Sigmoid colon (tissue), 6 donors: ENCODE measurements at regions not wholly inside any gene's neighbourhood (a gene's known extent, or its start where the extent isn't known, plus 50 kb on each side); places are given as distances from the start of the nearest gene placed in this dataset.

Source experiments
- DNase-seq: peaks from one replicate; pipeline ENCODE4 v3.0.0-alpha.2; 2019
- H3K27ac ChIP-seq, 4 donors: fragments of 200-600 bp; sonication (generic); one replicate each; pipeline ENCODE4 v1.5.1; 2016 to 2019; ENCODE audit warnings: mild to moderate bottlenecking in 1 of 4
- H3K27me3 ChIP-seq, 3 donors: fragments of 200-600 bp; sonication (generic); one replicate each; pipeline ENCODE4 v1.5.1; 2019; ENCODE audit warnings: mild to moderate bottlenecking in 1 of 3
- H3K36me3 ChIP-seq, 4 donors: fragments of 200-600 bp; sonication (generic); one replicate each; pipeline ENCODE4 v1.5.1; 2016 to 2019
- H3K4me1 ChIP-seq, 4 donors: fragments of 200-600 bp; sonication (generic); one replicate each; pipeline ENCODE4 v1.5.1; 2017 to 2019
- H3K4me3 ChIP-seq, 4 donors: fragments of 200-600 bp; sonication (generic); one replicate each; pipeline ENCODE4 v1.5.1; 2017 to 2019; ENCODE audit warnings: mild to moderate bottlenecking in 2 of 4, moderate library complexity in 1 of 4
- H3K9me3 ChIP-seq, 4 donors: fragments of 200-600 bp in 3 of 4; sonication (generic) in 3 of 4; one replicate each; pipeline versions ENCODE4 v1.5.1 to v1.6.1; 2013 to 2019
- CTCF ChIP-seq, 4 experiments: fragments of 450-650 bp in 3 of 4; fragments of 200-600 bp in 1 of 4; IDR thresholded peaks; one replicate each; pipeline ENCODE4 v1.5.1; 2016 to 2019; ENCODE audit warnings: antibody characterized with exemption in 4 of 4, mild to moderate bottlenecking in 3 of 4, moderate library complexity in 2 of 4
- EP300 ChIP-seq, 4 donors: sonication (generic); formaldehyde crosslinking; IDR thresholded peaks; one replicate each; pipeline ENCODE4 v1.6.1; 2017; ENCODE audit warnings: antibody characterized with exemption in 4 of 4
- POLR2A ChIP-seq, 2 donors: fragments of 450-650 bp; IDR thresholded peaks; one replicate each; pipeline ENCODE4 v1.6.1; 2016; ENCODE audit warnings: antibody characterized with exemption in 2 of 2, mild to moderate bottlenecking in 2 of 2, moderate library complexity in 2 of 2
- POLR2AphosphoS5 ChIP-seq, 4 donors: sonication (generic); formaldehyde crosslinking; IDR thresholded peaks; one replicate each; pipeline ENCODE4 v1.6.1; 2017; ENCODE audit warnings: antibody characterized with exemption in 4 of 4
- WGBS, 2 donors: extraction: QIAGEN DNeasy Blood & Tissue Kit; methylation state at CpG; one replicate each; pipeline ENCODE4 v1.1.7; 2013; 5-methylcytosine and 5-hydroxymethylcytosine counted together
- intact Hi-C: fragments of 100-400 bp; cut with DNase I; formaldehyde crosslinking; loops from one replicate; pipeline ENCODE4 v1.15.1; 2023
- donor health status: healthy with polysubstance abuse.
- donor health status: healthy.

DNA sequence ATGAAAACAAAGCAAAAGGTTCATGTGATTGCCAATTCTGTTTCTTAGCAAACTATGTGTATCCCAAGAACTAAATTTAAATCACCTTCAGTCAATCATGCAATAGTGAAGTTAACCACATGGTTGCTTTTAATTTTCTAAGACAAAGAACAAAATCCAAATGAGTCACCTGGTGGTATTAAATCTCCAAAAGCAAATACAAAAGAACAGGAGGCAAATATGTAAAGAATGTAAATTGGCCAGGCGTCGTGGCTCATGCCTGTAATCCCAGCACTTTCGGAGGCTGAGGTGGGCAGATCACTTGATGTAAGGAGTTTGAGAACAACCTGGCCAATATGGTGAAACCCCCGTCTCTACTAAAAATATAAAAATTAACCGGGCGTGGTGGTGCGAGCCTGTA lies 54.2 kb upstream of the PIK3R4 start:
- no peak for DNase-seq
- WGBS, 2 donors = 84 to 89% methylated on average over 7 of the region's 7 CpGs
- Histone ChIP-seq H3K4me3 (no peak overlapping the region), H3K9me3 (no peaks in the 10 kb centered on the region), H3K4me1 (no peaks in the 10 kb centered on the region), H3K27me3 (peaks cover 0 to 3% (median 0%) of the 10 kb centered on the region in 3 donors), H3K27ac (no peak overlapping the region), H3K36me3 (no peaks in the 10 kb centered on the region)
- TF ChIP-seq EP300 (IDR thresholded peaks at IDR 0.05) (no peak), POLR2A (IDR thresholded peaks at IDR 0.05) (no peak), CTCF (IDR thresholded peaks at IDR 0.05) (no peak), POLR2AphosphoS5 (IDR thresholded peaks at IDR 0.05) (no peak)
- intact Hi-C loops = no loop called here

GRCh38 chr3:130801473-130801872 lies 54.8 kb upstream of the PIK3R4 start:
- TF ChIP-seq CTCF (IDR thresholded peaks at IDR 0.05) (no peak), POLR2A (IDR thresholded peaks at IDR 0.05) (no peak), POLR2AphosphoS5 (IDR thresholded peaks at IDR 0.05) (no peak), EP300 (IDR thresholded peaks at IDR 0.05) (no peak)

DNA sequence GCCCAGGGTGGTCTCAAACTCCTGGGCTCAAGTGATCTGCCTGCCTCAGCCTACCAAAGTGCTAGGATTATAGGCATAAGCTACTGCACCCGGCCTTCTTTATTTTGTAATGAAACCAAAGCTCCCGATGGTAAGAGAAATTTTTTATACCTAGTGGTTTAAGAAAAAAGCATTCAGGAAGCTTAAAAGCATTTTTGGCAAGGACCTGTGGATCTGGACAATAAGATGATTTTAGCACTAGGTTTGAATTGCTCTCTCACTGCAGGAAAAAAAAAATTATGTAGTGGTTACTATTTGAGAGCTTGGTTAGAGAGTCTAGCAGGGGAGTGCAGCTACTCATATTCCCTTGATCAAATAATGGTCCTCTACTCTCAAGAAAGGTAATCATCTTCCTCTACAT lies 64.9 kb upstream of the PIK3R4 start:
- WGBS, 2 donors = 66 to 87% methylated on average over 2 of the region's 2 CpGs
- no peak for DNase-seq
- no peaks in the 10 kb centered on the region for H3K9me3 ChIP-seq
- no peaks in the 10 kb centered on the region for H3K27me3 ChIP-seq
- no peak overlapping the region for H3K27ac ChIP-seq
- no peaks in the 10 kb centered on the region for H3K4me1 ChIP-seq
- intact Hi-C loops = no loop called here
- no peaks in the 10 kb centered on the region for H3K36me3 ChIP-seq
- no peak for TF ChIP-seq POLR2A (IDR thresholded peaks at IDR 0.05)
- TF ChIP-seq POLR2AphosphoS5 (IDR thresholded peaks at IDR 0.05) = no peak
- TF ChIP-seq CTCF (IDR thresholded peaks at IDR 0.05) = no peak
- no peak for TF ChIP-seq EP300 (IDR thresholded peaks at IDR 0.05)
- no peak overlapping the region for H3K4me3 ChIP-seq

More at GRCh38 chr3:130801473-130801872, 54.8 kb upstream of the PIK3R4 start:
- 82 to 84% methylated on average over 3 of the region's 3 CpGs for WGBS, 2 donors
- intact Hi-C loops = no loop called here
- Histone ChIP-seq H3K4me3 (no peak overlapping the region), H3K27me3 (peaks cover 0 to 3% (median 0%) of the 10 kb centered on the region in 3 donors), H3K4me1 (no peaks in the 10 kb centered on the region), H3K27ac (no peak overlapping the region), H3K9me3 (no peaks in the 10 kb centered on the region), H3K36me3 (no peaks in the 10 kb centered on the region)
- no peak for DNase-seq

DNA sequence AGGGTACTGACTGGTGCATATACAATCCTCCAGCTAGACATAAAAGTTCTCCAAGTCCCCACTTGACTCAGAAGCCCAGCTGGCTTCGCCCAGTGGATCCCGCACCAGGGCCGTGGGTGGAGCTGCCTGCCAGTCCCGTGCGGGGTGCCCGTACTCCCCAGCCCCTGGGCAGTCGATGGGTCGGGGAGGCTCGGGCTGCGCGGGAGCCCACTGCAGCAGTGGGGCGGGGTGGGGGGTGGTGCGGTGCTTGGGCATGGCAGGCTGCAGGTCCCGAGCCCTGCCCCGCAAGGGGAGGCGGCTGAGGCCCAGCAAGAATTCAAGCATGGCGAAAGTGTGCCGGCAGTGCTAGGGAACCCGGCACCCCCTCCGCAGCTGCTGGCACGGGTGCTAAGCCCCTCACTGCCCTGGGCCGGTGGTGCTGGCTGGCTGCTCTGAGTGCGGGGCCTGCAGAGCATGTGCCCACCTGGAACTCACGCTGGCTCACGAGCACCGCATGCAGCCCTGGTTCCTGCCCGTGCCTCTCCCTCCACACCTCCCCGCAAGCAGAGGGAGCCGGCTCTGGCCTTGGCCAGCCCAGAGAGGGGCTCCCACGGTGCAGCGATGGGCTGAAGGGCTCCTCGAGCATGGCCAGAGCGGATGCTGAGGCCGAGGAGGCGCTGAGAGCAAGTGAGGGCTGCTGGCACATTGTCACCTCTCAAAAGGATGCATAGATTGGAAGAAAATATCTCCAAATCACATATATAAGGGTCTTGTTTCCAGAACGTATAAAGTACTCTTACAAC lies 68.3 kb upstream of the PIK3R4 start:
- no peak overlapping the region for H3K27ac ChIP-seq
- WGBS, 2 donors = 94% methylated on average over 36 of the region's 36 CpGs
- no peaks in the 10 kb centered on the region for H3K27me3 ChIP-seq
- no peak overlapping the region for H3K4me3 ChIP-seq
- TF ChIP-seq POLR2AphosphoS5 (IDR thresholded peaks at IDR 0.05) = no peak
- no peak for TF ChIP-seq POLR2A (IDR thresholded peaks at IDR 0.05)
- TF ChIP-seq CTCF (IDR thresholded peaks at IDR 0.05) = no peak
- no peak for TF ChIP-seq EP300 (IDR thresholded peaks at IDR 0.05)
- H3K9me3 ChIP-seq = no peaks in the 10 kb centered on the region
- H3K4me1 ChIP-seq = no peaks in the 10 kb centered on the region
- intact Hi-C loops = no loop called here
- no peak for DNase-seq
- H3K36me3 ChIP-seq = no peaks in the 10 kb centered on the region
